Stimulated activated memory B cell treated with anti-CD40 and anti-IgM and Interleukin-4, amounts not matched to agents 10 μg/mL and 1 μg/mL and 100 μg/mL, for 72 hours (primary cell): ENCODE measurements at regions not wholly inside any gene's neighbourhood (a gene's known extent, or its start where the extent isn't known, plus 50 kb on each side); places are given as distances from the start of the nearest gene placed in this dataset.

ENCODE experiments used
- ATAC-seq: fragments of 150-1000 bp; cut with Tn5 transposase; 2 replicates; pipeline ENCODE4 v1.10.0; 2021
- H3K27ac Mint-ChIP-seq: one replicate; pipeline ENCODE4 v1.8.0; 2022; ENCODE audit warnings: mild to moderate bottlenecking, mixed read lengths
- H3K27me3 Mint-ChIP-seq: one replicate; pipeline ENCODE4 v1.8.0; 2022; ENCODE audit warnings: mixed read lengths
- H3K36me3 Mint-ChIP-seq: one replicate; pipeline ENCODE4 v1.8.0; 2022; ENCODE audit warnings: mixed read lengths
- H3K4me1 Mint-ChIP-seq: one replicate; pipeline ENCODE4 v1.8.0; 2022; ENCODE audit warnings: mixed read lengths
- H3K4me3 Mint-ChIP-seq: one replicate; pipeline ENCODE4 v1.8.0; 2022; ENCODE audit warnings: mild to moderate bottlenecking, moderate library complexity, mixed read lengths
- H3K9me3 Mint-ChIP-seq: one replicate; pipeline ENCODE4 v1.8.0; 2022; ENCODE audit warnings: mixed read lengths

DNA sequence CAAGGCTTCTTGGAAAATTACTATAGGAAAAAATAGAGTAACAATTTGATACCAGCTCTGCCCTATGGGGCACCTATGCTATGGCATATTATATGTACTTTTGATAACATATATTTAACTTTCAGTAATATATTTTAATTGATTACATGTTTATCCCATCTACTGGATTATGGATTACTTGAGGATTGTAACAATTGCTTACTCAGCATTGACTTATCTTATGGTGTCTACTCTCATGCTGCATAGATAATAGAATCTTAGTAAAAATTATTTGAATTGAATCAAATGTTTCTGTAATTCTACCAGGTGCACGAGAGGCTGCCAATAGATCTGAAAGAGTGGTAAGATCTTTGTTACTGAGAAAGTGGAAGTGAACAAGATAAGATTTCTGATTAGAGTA lies 57.8 kb upstream of the CALCR start:
- no peak overlapping the region for H3K4me3 Mint-ChIP-seq
- no peaks in the 10 kb centered on the region for H3K4me1 Mint-ChIP-seq
- no peak for ATAC-seq
- H3K27ac Mint-ChIP-seq: no peak overlapping the region
- H3K36me3 Mint-ChIP-seq: no peaks in the 10 kb centered on the region
- no peaks in the 10 kb centered on the region for H3K27me3 Mint-ChIP-seq
- H3K9me3 Mint-ChIP-seq: no peaks in the 10 kb centered on the region

DNA sequence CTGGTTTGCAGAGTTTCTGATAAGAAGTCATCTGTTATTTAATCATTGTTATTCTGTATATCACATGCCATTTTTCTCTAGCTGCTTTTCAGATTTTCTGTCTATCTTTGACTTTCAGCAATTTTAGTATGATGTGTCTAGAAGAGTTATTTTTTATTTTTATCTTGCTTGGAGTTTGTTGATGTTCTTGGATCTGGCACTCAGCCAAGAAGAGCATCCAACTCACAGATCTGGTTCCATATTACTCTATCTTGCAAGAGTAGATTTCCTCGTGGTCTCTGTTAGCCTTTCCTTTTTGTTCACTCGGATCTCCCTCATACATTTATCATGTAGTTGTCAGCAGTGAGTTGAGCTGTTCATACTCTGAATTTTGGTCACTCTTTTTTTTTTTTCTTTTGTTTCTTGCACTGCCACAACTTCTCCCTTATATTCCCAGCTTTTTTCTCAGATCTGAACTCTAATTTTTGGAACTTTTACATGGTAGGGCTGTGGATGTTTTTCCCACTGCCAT lies 54.8 kb upstream of the CALCR start:
- Mint-ChIP-seq H3K4me3 (no peak overlapping the region), H3K27ac (no peak overlapping the region)

DNA sequence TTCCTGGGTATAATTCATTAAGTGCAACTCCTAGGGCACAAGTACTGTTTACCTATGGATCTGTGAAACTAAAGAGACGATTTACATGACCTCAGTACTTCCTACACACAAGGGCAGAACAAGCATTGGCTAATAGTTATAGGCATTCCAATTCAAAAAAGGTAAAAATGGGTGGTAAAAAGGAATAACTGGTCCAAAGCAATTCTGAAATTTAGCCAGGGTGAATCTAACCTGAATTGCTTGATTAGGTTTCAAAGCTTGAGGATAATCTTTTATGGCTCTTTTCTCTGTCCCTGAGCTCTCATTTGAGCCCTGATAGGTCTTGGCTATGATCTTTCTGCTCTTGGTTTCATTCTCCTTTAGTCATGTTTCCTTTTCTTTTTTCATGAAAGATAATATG lies 52.3 kb upstream of the CALCR start:
- Mint-ChIP-seq H3K4me3 (no peak overlapping the region), H3K4me1 (peaks cover 7% of the 10 kb centered on the region), H3K27ac (no peak overlapping the region)

More for the DNA sequence above, 54.8 kb upstream of the CALCR start:
- H3K4me1 Mint-ChIP-seq: no peaks in the 10 kb centered on the region
- peaks cover 2% of the 10 kb centered on the region for H3K9me3 Mint-ChIP-seq
- H3K27me3 Mint-ChIP-seq: no peaks in the 10 kb centered on the region
- no peak for ATAC-seq
- H3K36me3 Mint-ChIP-seq: no peaks in the 10 kb centered on the region

More for the DNA sequence above, 52.3 kb upstream of the CALCR start:
- H3K36me3 Mint-ChIP-seq: no peaks in the 10 kb centered on the region
- H3K9me3 Mint-ChIP-seq: peaks cover 2% of the 10 kb centered on the region
- H3K27me3 Mint-ChIP-seq: no peaks in the 10 kb centered on the region
- no peak for ATAC-seq
